A549 (cell line): ENCODE measurements at regions not wholly inside any gene's neighbourhood (a gene's known extent, or its start where the extent isn't known, plus 50 kb on each side); places are given as distances from the start of the nearest gene placed in this dataset.

ENCODE experiments used
- ATAC-seq, 2 experiments: fragments of 200-7000 bp in 1 of 2; fragments of >200 bp in 1 of 2; cut with Nextera tagmentation in 1 of 2; cut with Tn5 transposase in 1 of 2; 3 replicates each; pipeline versions ENCODE4 v1.8.0 to v1.9.1; 2018 to 2020; ENCODE audit warnings: mild to moderate bottlenecking in 1 of 2, moderate library complexity in 1 of 2
- CTCF ChIA-PET: fragments of 300-600 bp; sonication (Branson Sonifier 250); formaldehyde crosslinking; extraction: SDS; loops from one replicate; lab custom pipeline; 2021; ENCODE audit warnings: antibody characterized with exemption, inconsistent platforms; lab: Yijun Ruan, JAX
- POLR2A ChIA-PET: fragments of 350-600 bp; formaldehyde crosslinking; extraction: SDS; loops from one replicate; lab custom pipeline; 2021; ENCODE audit warnings: antibody characterized with exemption, inconsistent platforms; lab: Yijun Ruan, JAX
- DNase-seq, 2 experiments: peaks; one replicate each; pipeline versions ENCODE4 v3.0.0 to v3.0.0-alpha.2; 2011 to 2016; ENCODE audit warnings: low read depth in 1 of 2, low spot score in 1 of 2
- FAIRE-seq: peaks from 2 replicates; lab custom pipeline; 2011; peaks lifted over from hg19 to GRCh38; lab: Jason Lieb, UNC
- H3K27ac ChIP-seq, 2 experiments: fragments of >200 bp; sonication (Bioruptor Twin); formaldehyde crosslinking; 3 replicates each; pipeline ENCODE4 v1.5.1; 2016 to 2017
- H3K4me1 ChIP-seq: fragments of >200 bp; sonication (Bioruptor Twin); formaldehyde crosslinking; 3 replicates; pipeline ENCODE4 v1.6.1; 2016
- H3K4me2 ChIP-seq: fragments of >200 bp; sonication (Bioruptor Twin); formaldehyde crosslinking; 3 replicates; pipeline ENCODE4 v1.6.1; 2016
- H3K4me3 ChIP-seq: fragments of >200 bp; sonication (Bioruptor Twin); formaldehyde crosslinking; 3 replicates; pipeline ENCODE4 v1.5.1; 2016
- H3K9me3 ChIP-seq: fragments of >200 bp; sonication (Bioruptor Twin); formaldehyde crosslinking; 3 replicates; pipeline ENCODE4 v1.6.1; 2016
- CBX2 ChIP-seq: fragments of 200-600 bp; sonication (generic); IDR thresholded peaks from 2 replicates; pipeline ENCODE4 v1.6.1; 2016; ENCODE audit warnings: low read depth, mild to moderate bottlenecking, borderline replicate concordance
- CEBPB ChIP-seq, 2 experiments: fragments of >200 bp in 1 of 2; sonication (Bioruptor Twin) in 1 of 2; formaldehyde crosslinking in 1 of 2; IDR thresholded peaks; 2 replicates each; pipeline ENCODE4 v1.6.1; 2012 to 2016
- CHD2 ChIP-seq: fragments of 150-350 bp; IDR thresholded peaks from 2 replicates; pipeline ENCODE4 v1.6.1; 2014; ENCODE audit warnings: low read length; ENCODE audit not compliant: partially characterized antibody
- CHD4 ChIP-seq: fragments of 200-600 bp; sonication (generic); IDR thresholded peaks from 2 replicates; pipeline ENCODE4 v1.6.1; 2016; ENCODE audit warnings: antibody characterized with exemption, mild to moderate bottlenecking, borderline replicate concordance
- E2F6 ChIP-seq: IDR thresholded peaks from 2 replicates; pipeline ENCODE4 v1.6.1; 2012; ENCODE audit warnings: low read depth, borderline replicate concordance
- ELK1 ChIP-seq: fragments of 150-350 bp; IDR thresholded peaks from 2 replicates; pipeline ENCODE4 v1.6.1; 2014; ENCODE audit warnings: low read depth, mild to moderate bottlenecking, low read length
- EP300 ChIP-seq, 2 experiments: fragments of >200 bp; sonication (Bioruptor Twin); formaldehyde crosslinking; IDR thresholded peaks; 2 replicates in 1 of 2; 3 replicates in 1 of 2; pipeline ENCODE4 v1.6.1; 2016 to 2017
- FOSB ChIP-seq: fragments of 250-450 bp; sonication (Bioruptor Pico); IDR thresholded peaks from 2 replicates; pipeline ENCODE4 v1.5.0; 2020; ENCODE audit warnings: mild to moderate bottlenecking, moderate library complexity
- FOXS1 ChIP-seq: fragments of 250-450 bp; sonication (Bioruptor Pico); IDR thresholded peaks from 2 replicates; pipeline ENCODE4 v1.5.0; 2020; ENCODE audit warnings: mild to moderate bottlenecking, moderate library complexity
- HDAC2 ChIP-seq: fragments of 200-600 bp; sonication (generic); IDR thresholded peaks from 2 replicates; pipeline ENCODE4 v1.6.1; 2016
- HEYL ChIP-seq: fragments of 250-450 bp; sonication (Bioruptor Pico); IDR thresholded peaks from 2 replicates; pipeline ENCODE4 v1.8.0; 2021; ENCODE audit warnings: mild to moderate bottlenecking, moderate library complexity
- HOXB5 ChIP-seq: fragments of 250-450 bp; sonication (Bioruptor Pico); IDR thresholded peaks from 2 replicates; pipeline ENCODE4 v1.5.0; 2020; ENCODE audit warnings: mild to moderate bottlenecking, moderate library complexity
- JUNB ChIP-seq: fragments of >200 bp; sonication (Bioruptor Twin); formaldehyde crosslinking; IDR thresholded peaks from 2 replicates; pipeline ENCODE4 v1.6.1; 2016
- MAFK ChIP-seq: fragments of 450-650 bp; IDR thresholded peaks from 2 replicates; pipeline ENCODE4 v1.6.1; 2014; ENCODE audit not compliant: partially characterized antibody
- MAZ ChIP-seq: fragments of 150-350 bp; IDR thresholded peaks from 2 replicates; pipeline ENCODE4 v1.6.1; 2014; ENCODE audit warnings: antibody characterized with exemption, low read depth, low read length, borderline replicate concordance
- NR3C1 ChIP-seq: fragments of >200 bp; sonication (Bioruptor Twin); formaldehyde crosslinking; IDR thresholded peaks from 3 replicates; pipeline ENCODE4 v1.6.1; 2017
- PBX3 ChIP-seq: IDR thresholded peaks from 2 replicates; pipeline ENCODE4 v1.6.1; 2012
- POLR2A ChIP-seq: IDR thresholded peaks from 2 replicates; pipeline ENCODE4 v1.6.1; 2012; ENCODE audit warnings: mild to moderate bottlenecking, low read length
- POLR2AphosphoS2 ChIP-seq: conservative IDR thresholded peaks from 2 replicates; pipeline ENCODE4 v1.6.1; 2012; ENCODE audit warnings: low read length, improper control_type of control experiment, inconsistent platforms
- RCOR1 ChIP-seq: fragments of 150-350 bp; IDR thresholded peaks from 2 replicates; pipeline ENCODE4 v1.6.1; 2014; ENCODE audit warnings: antibody characterized with exemption, low read length, low read depth
- SREBF2 ChIP-seq: fragments of 450-650 bp; IDR thresholded peaks from 2 replicates; pipeline ENCODE4 v1.6.1; 2014; ENCODE audit warnings: mild to moderate bottlenecking, moderate library complexity
- TP53 ChIP-seq: fragments of 250-450 bp; sonication (Bioruptor Pico); IDR thresholded peaks from 2 replicates; pipeline ENCODE4 v1.5.0; 2021; ENCODE audit warnings: mild to moderate bottlenecking, moderate library complexity
- WGBS: methylation state at CpG from one replicate; pipeline ENCODE4 v1.1.6; 2017; ENCODE audit errors: missing lambda C conversion rate; 5-methylcytosine and 5-hydroxymethylcytosine counted together
- TF ChIP-seq, protein P1 (sequence below): fragments of >200 bp; sonication (Bioruptor Twin); formaldehyde crosslinking; IDR thresholded peaks from 2 replicates; pipeline ENCODE4 v1.6.1; 2016

DNA sequence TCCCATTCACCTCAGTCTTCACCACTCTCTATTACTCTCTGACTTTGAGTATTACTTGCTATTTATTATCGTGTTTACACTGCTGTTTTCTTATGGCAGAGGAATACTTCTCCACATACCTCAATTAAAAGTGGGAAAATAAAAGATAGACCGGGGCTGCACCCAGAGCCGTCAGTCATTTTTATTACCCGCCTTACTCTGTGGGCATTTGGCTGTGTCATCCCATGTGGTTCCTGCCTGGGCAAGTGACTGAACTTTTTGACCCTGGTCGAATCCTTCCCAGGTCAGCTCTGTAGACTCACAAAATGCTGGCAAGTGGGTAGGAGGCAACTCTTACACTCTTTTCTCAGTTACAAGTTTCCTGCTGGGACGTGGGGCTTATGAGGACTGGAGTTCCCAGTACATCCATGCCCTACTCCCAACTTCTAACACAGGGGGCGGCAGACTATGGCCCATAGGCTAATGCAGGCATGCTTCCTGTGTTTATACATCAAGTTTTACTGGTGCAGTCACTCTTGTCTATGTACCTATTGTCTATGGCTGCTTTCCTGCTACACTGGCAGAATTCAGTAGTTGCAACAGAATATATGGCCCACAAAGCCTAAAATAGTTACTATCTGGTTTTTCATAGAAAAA is 69.5 kb upstream of the KCND3 start:
- no peak overlapping the region for H3K27ac ChIP-seq
- no peak overlapping the region for H3K4me3 ChIP-seq
- CTCF ChIA-PET, result interaction anchor here (0.7 kb wide), 1 partner anchor 71 kb away, joined by 4 read pairs; no protein-coding TSS in a partner anchor
- 34% methylated on average over 7 of the region's 7 CpGs for WGBS
- FAIRE-seq, result no peak
- POLR2A ChIA-PET, result no interaction called here
- no peaks in the 10 kb centered on the region for H3K4me1 ChIP-seq
- no peak overlapping the region for H3K4me2 ChIP-seq
- H3K9me3 ChIP-seq, result no peaks in the 10 kb centered on the region
- no peak for ATAC-seq
- TF ChIP-seq CBX2 (no peak), MAFK (no peak), RCOR1 (no peak)
- TF ChIP-seq, all 56 proteins: peak for 0
- no peak for DNase-seq

- Histone ChIP-seq H3K4me3 (no peak overlapping the region), H3K9me3 (no peaks in the 10 kb centered on the region), H3K4me1 (no peaks in the 10 kb centered on the region), H3K4me2 (no peak overlapping the region), H3K27ac (no peak overlapping the region)
- POLR2A ChIA-PET, result no interaction called here
- CTCF ChIA-PET, result no interaction called here
- DNase-seq (no peak), FAIRE-seq (no peak), ATAC-seq (no peak)
- WGBS, result 38% methylated on average over 4 of the region's 6 CpGs
- no peak for TF ChIP-seq EP300 (IDR thresholded peaks at IDR 0.05)
- no peak for TF ChIP-seq ELK1
- TF ChIP-seq FOXS1 (CRISPR knock-in tag), result no peak
- TF ChIP-seq CHD2, result no peak
- TF ChIP-seq NR3C1, result no peak
- TF ChIP-seq TP53 (CRISPR knock-in tag), result no peak
- TF ChIP-seq CHD4, result no peak
- TF ChIP-seq CBX2, result no peak
- TF ChIP-seq HEYL (CRISPR knock-in tag), result no peak
- no peak for TF ChIP-seq HDAC2
- TF ChIP-seq JUNB, result no peak
- TF ChIP-seq, protein P1, sequence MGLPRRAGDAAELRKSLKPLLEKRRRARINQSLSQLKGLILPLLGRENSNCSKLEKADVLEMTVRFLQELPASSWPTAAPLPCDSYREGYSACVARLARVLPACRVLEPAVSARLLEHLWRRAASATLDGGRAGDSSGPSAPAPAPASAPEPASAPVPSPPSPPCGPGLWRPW, result no peak
- no peak for TF ChIP-seq SREBF2
- TF ChIP-seq FOSB (CRISPR knock-in tag), result no peak
- TF ChIP-seq E2F6, result no peak
- no peak for TF ChIP-seq HOXB5 (CRISPR knock-in tag)
- TF ChIP-seq MAZ, result no peak
- no peak for TF ChIP-seq CEBPB (IDR thresholded peaks at IDR 0.05)
- no peak for TF ChIP-seq POLR2A
Measured at GRCh38 chr1:112059679-112060078, 70.2 kb upstream of the KCND3 start.

DNA sequence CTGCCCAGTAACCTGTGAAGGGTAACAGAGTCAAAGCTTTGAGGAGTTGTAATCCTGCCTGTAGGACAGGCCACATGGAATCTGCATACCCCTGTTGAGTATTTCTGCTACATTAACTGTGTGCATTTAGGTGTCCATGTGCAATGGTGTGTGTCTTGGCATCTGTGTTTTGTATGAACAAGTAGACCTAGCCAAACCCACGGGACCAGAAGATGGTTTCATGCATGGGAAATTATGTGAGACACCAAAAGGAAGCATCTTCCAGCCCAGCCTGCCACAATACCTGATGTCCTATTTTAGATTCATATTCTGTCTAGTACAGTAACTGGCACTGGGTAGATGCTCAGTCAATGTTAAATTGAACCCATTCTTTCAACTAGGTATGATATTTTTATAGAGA is 70.8 kb upstream of the KCND3 start:
- FAIRE-seq (no peak), DNase-seq (no peak), ATAC-seq (no peak)
- H3K4me1 ChIP-seq, result no peaks in the 10 kb centered on the region
- TF ChIP-seq ELK1, result no peak
- TF ChIP-seq POLR2AphosphoS2, result no peak
- TF ChIP-seq PBX3, result no peak
- no peaks in the 10 kb centered on the region for H3K9me3 ChIP-seq
- POLR2A ChIA-PET, result no interaction called here
- CTCF ChIA-PET, result no interaction called here
- WGBS, result 0% methylated on average over 1 of the region's 1 CpG
- no peak overlapping the region for H3K27ac ChIP-seq
- H3K4me3 ChIP-seq, result no peak overlapping the region
- H3K4me2 ChIP-seq, result no peak overlapping the region
